NCI-H1092 (cell line): ENCODE measurements at regions not wholly inside any gene's neighbourhood (a gene's known extent, or its start where the extent isn't known, plus 50 kb on each side); places are given as distances from the start of the nearest gene placed in this dataset.

Experiments used
- DNase-seq: peaks from one replicate; lab custom pipeline; 2025; lab: John Stamatoyannopoulos, UW

- DNase-seq, result no peak
These were observed 81.7 kb upstream of the NECTIN1 start for GRCh38 chr11:119810478-119811232.

GRCh38 chr11:119809346-119809745 is 80.3 kb upstream of the NECTIN1 start:
- no peak for DNase-seq

GRCh38 chr11:119808407-119809185 is 79.6 kb upstream of the NECTIN1 start:
- no peak for DNase-seq

- no peak for DNase-seq
These were observed 78.8 kb upstream of the NECTIN1 start for GRCh38 chr11:119807841-119808240.

- no peak for DNase-seq
These were observed 78.4 kb upstream of the NECTIN1 start for GRCh38 chr11:119807402-119807801.

- no peak for DNase-seq
These were observed 77.3 kb upstream of the NECTIN1 start for GRCh38 chr11:119806064-119806915.

- no peak for DNase-seq
These were observed 76.7 kb upstream of the NECTIN1 start for GRCh38 chr11:119805663-119806062.

- no peak for DNase-seq
These were observed 75.7 kb upstream of the NECTIN1 start for GRCh38 chr11:119804698-119805097.

GRCh38 chr11:119803726-119804294 is 74.8 kb upstream of the NECTIN1 start:
- DNase-seq, result no peak

GRCh38 chr11:119803139-119803538 is 74.1 kb upstream of the NECTIN1 start:
- DNase-seq, result no peak

- DNase-seq, result no peak
These were observed 73.7 kb upstream of the NECTIN1 start for GRCh38 chr11:119802670-119803069.

- no peak for DNase-seq
These were observed 71.6 kb upstream of the NECTIN1 start for GRCh38 chr11:119800619-119801018.

- no peak for DNase-seq
These were observed 71.2 kb upstream of the NECTIN1 start for GRCh38 chr11:119800171-119800570.

GRCh38 chr11:119798656-119799055 is 69.7 kb upstream of the NECTIN1 start:
- no peak for DNase-seq

- DNase-seq, result no peak
These were observed 68.7 kb upstream of the NECTIN1 start for GRCh38 chr11:119797736-119798135.

GRCh38 chr11:119797123-119797611 is 68.2 kb upstream of the NECTIN1 start:
- DNase-seq, result peak; percentile 40

GRCh38 chr11:119796363-119797060 is 67.5 kb upstream of the NECTIN1 start:
- DNase-seq, result no peak

- no peak for DNase-seq
These were observed 66.7 kb upstream of the NECTIN1 start for GRCh38 chr11:119795690-119796089.

- no peak for DNase-seq
These were observed 66.2 kb upstream of the NECTIN1 start for GRCh38 chr11:119795231-119795630.

GRCh38 chr11:119794756-119795155 is 65.8 kb upstream of the NECTIN1 start:
- DNase-seq, result no peak

GRCh38 chr11:119794141-119794665 is 65.2 kb upstream of the NECTIN1 start:
- DNase-seq, result no peak
